Liver (tissue), 8 donors: ENCODE measurements at regions not wholly inside any gene's neighbourhood (a gene's known extent, or its start where the extent isn't known, plus 50 kb on each side); places are given as distances from the start of the nearest gene placed in this dataset.

ENCODE experiments used
- DNase-seq: peaks from one replicate; pipeline ENCODE4 v3.0.0-alpha.2; 2017; ENCODE audit warnings: low spot score
- H3K27ac ChIP-seq, 2 donors: one replicate each; pipeline ENCODE4 v1.7.0; 2013; ENCODE audit warnings: inconsistent platforms in 2 of 2, low read length in 2 of 2, control low read depth in 1 of 2, low read depth in 1 of 2, mild to moderate bottlenecking in 1 of 2
- H3K27me3 ChIP-seq, 4 donors: one replicate each; pipeline versions ENCODE4 v1.6.1 to v1.7.0; 2013; ENCODE audit warnings: low read length in 3 of 4, inconsistent platforms in 1 of 4, mild to moderate bottlenecking in 1 of 4, moderate library complexity in 1 of 4; ENCODE audit not compliant: control insufficient read depth in 4 of 4, insufficient read depth in 4 of 4
- H3K36me3 ChIP-seq, 4 donors: one replicate each; pipeline versions ENCODE4 v1.6.1 to v1.7.0; 2013; ENCODE audit warnings: low read length in 3 of 4, mild to moderate bottlenecking in 3 of 4, low read depth in 1 of 4, moderate library complexity in 1 of 4; ENCODE audit not compliant: control insufficient read depth in 4 of 4, insufficient read depth in 3 of 4
- H3K4me1 ChIP-seq, 4 donors: one replicate each; pipeline versions ENCODE4 v1.6.1 to v1.7.0; 2013; ENCODE audit warnings: low read length in 3 of 4, mild to moderate bottlenecking in 3 of 4, moderate library complexity in 1 of 4; ENCODE audit not compliant: control insufficient read depth in 4 of 4, insufficient read depth in 4 of 4
- H3K4me3 ChIP-seq, 3 donors: one replicate each; pipeline versions ENCODE4 v1.6.1 to v1.7.0; 2013; ENCODE audit warnings: low read length in 3 of 3, control low read depth in 1 of 3, low read depth in 1 of 3, mild to moderate bottlenecking in 1 of 3
- H3K9ac ChIP-seq, 2 donors: one replicate each; pipeline ENCODE4 v1.7.0; 2013; ENCODE audit warnings: low read length in 2 of 2, mild to moderate bottlenecking in 2 of 2, moderate library complexity in 2 of 2, control low read depth in 1 of 2, low read depth in 1 of 2
- H3K9me3 ChIP-seq, 4 donors: one replicate each; pipeline versions ENCODE4 v1.6.1 to v1.7.0; 2013; ENCODE audit warnings: low read length in 3 of 4; ENCODE audit not compliant: control insufficient read depth in 4 of 4
- FOXA1 ChIP-seq: IDR thresholded peaks from 2 replicates; pipeline ENCODE4 v1.6.1; 2016; ENCODE audit warnings: antibody characterized with exemption
- GABPA ChIP-seq, 2 donors: IDR thresholded peaks in 1 of 2; conservative IDR thresholded peaks in 1 of 2; 2 replicates each; pipeline ENCODE4 v1.6.1; 2016; ENCODE audit warnings: antibody characterized with exemption in 2 of 2, mild to moderate bottlenecking in 1 of 2, moderate library complexity in 1 of 2
- HNF4A ChIP-seq, 2 donors: conservative IDR thresholded peaks; 2 replicates each; pipeline ENCODE4 v1.6.1; 2016; ENCODE audit warnings: antibody characterized with exemption in 2 of 2, mild to moderate bottlenecking in 2 of 2
- HNF4G ChIP-seq: IDR thresholded peaks from 2 replicates; pipeline ENCODE4 v1.6.1; 2016; ENCODE audit warnings: antibody characterized with exemption
- NR2F2 ChIP-seq: IDR thresholded peaks from 2 replicates; pipeline ENCODE4 v1.6.1; 2016; ENCODE audit warnings: antibody characterized with exemption
- RAD21 ChIP-seq, 2 donors: IDR thresholded peaks; 2 replicates each; pipeline ENCODE4 v1.6.1; 2016; ENCODE audit warnings: antibody characterized with exemption in 2 of 2, mild to moderate bottlenecking in 2 of 2
- REST ChIP-seq: IDR thresholded peaks from 2 replicates; pipeline ENCODE4 v1.6.1; 2016; ENCODE audit warnings: antibody characterized with exemption, mild to moderate bottlenecking
- SP1 ChIP-seq: IDR thresholded peaks from 2 replicates; pipeline ENCODE4 v1.6.1; 2018; ENCODE audit warnings: antibody characterized with exemption, mild to moderate bottlenecking
- TAF1 ChIP-seq: conservative IDR thresholded peaks from 2 replicates; pipeline ENCODE4 v1.6.1; 2016; ENCODE audit warnings: antibody characterized with exemption, mild to moderate bottlenecking
- YY1 ChIP-seq: IDR thresholded peaks from 2 replicates; pipeline ENCODE4 v1.6.1; 2016; ENCODE audit warnings: antibody characterized with exemption, mild to moderate bottlenecking
- ZBTB33 ChIP-seq: IDR thresholded peaks from 2 replicates; pipeline ENCODE4 v1.6.1; 2016; ENCODE audit warnings: antibody characterized with exemption
- WGBS: extraction: QIAGEN DNeasy Blood & Tissue Kit; methylation state at CpG from one replicate; pipeline ENCODE4 v1.1.7; 2013; 5-methylcytosine and 5-hydroxymethylcytosine counted together
- TF ChIP-seq, protein P1 (sequence below): IDR thresholded peaks from 2 replicates; pipeline ENCODE4 v1.6.1; 2016; ENCODE audit warnings: antibody characterized with exemption
- TF ChIP-seq, protein P2 (sequence below): fragments of 150-350 bp; IDR thresholded peaks from 2 replicates; pipeline ENCODE4 v1.5.1; 2017; ENCODE audit warnings: improper control_type of control experiment, low read depth, low read length; ENCODE audit not compliant: missing input control
- donor health status: healthy.
- donor health status: healthy.
- donor health status: healthy.
- donor health status: healthy.
- donor health status: healthy.

- no peak for DNase-seq
- Histone ChIP-seq H3K4me3 (no peak overlapping the region), H3K27me3 (peaks cover 0 to 3% (median 1%) of the 10 kb centered on the region in 4 donors), H3K4me1 (no peaks in the 10 kb centered on the region), H3K9ac (no peak overlapping the region), H3K9me3 (no peaks in the 10 kb centered on the region), H3K27ac (no peak overlapping the region), H3K36me3 (no peaks in the 10 kb centered on the region)
- 46% methylated on average over 10 of the region's 10 CpGs for WGBS
- TF ChIP-seq TAF1 (no peak), FOXA1 (no peak), SP1 (no peak), YY1 (no peak), ZBTB33 (no peak), RAD21 (IDR thresholded peaks at IDR 0.05) (no peak), HNF4G (no peak), NR2F2 (no peak), GABPA (IDR thresholded peaks at IDR 0.05 in 1 of 2, conservative IDR thresholded peaks at IDR 0.05 in 1 of 2) (no peak), HNF4A (conservative IDR thresholded peaks at IDR 0.05) (no peak), REST (no peak)
- TF ChIP-seq, protein P1, sequence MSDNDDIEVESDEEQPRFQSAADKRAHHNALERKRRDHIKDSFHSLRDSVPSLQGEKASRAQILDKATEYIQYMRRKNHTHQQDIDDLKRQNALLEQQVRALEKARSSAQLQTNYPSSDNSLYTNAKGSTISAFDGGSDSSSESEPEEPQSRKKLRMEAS, result no peak
- TF ChIP-seq, protein P2, sequence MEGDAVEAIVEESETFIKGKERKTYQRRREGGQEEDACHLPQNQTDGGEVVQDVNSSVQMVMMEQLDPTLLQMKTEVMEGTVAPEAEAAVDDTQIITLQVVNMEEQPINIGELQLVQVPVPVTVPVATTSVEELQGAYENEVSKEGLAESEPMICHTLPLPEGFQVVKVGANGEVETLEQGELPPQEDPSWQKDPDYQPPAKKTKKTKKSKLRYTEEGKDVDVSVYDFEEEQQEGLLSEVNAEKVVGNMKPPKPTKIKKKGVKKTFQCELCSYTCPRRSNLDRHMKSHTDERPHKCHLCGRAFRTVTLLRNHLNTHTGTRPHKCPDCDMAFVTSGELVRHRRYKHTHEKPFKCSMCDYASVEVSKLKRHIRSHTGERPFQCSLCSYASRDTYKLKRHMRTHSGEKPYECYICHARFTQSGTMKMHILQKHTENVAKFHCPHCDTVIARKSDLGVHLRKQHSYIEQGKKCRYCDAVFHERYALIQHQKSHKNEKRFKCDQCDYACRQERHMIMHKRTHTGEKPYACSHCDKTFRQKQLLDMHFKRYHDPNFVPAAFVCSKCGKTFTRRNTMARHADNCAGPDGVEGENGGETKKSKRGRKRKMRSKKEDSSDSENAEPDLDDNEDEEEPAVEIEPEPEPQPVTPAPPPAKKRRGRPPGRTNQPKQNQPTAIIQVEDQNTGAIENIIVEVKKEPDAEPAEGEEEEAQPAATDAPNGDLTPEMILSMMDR, result no peak
Measured at GRCh38 chr6:8238773-8239683, 136.7 kb upstream of the EEF1E1 start.

DNA sequence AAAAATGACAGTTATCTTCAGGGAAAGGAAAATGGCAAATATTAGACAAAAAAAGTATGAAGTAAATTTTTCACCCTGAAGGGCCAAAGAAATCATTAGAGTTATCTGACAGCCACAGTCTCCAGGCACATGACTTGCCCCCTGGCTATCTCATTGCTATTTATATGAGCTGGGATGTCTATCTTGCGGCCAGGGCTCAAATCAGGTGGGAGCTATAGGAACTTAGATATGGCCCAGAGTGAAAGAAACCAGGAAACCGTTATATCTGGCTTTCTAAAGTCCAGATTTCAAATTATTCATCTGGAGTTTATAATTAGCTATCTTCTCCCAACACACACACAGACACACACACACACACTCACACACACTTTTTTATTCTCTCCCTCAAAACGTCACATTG is 135.3 kb upstream of the EEF1E1 start:
- no peak for DNase-seq
- no peak overlapping the region for H3K4me3 ChIP-seq
- 45% methylated on average over 3 of the region's 3 CpGs for WGBS
- no peak overlapping the region for H3K9ac ChIP-seq
- TF ChIP-seq REST, result no peak
- H3K4me1 ChIP-seq, result no peaks in the 10 kb centered on the region
- H3K36me3 ChIP-seq, result no peaks in the 10 kb centered on the region
- no peaks in the 10 kb centered on the region for H3K9me3 ChIP-seq
- H3K27ac ChIP-seq, result no peak overlapping the region
- peaks cover 0 to 3% (median 1%) of the 10 kb centered on the region in 4 donors for H3K27me3 ChIP-seq
